ENCODE measurements at regions not wholly inside any gene's neighbourhood (a gene's known extent, or its start where the extent isn't known, plus 50 kb on each side); places are given as distances from the start of the nearest gene placed in this dataset.

- POLR2A ChIA-PET = no interaction called here
- Histone ChIP-seq H3K36me3 (ENCODE audit: control insufficient read depth, insufficient read depth, low read length) (no peaks in the 10 kb centered on the region), H3K4me3 (ENCODE audit: low read depth, low read length) (no peak overlapping the region), H3K27me3 (ENCODE audit: control insufficient read depth, insufficient read depth, low read length) (no peaks in the 10 kb centered on the region)
- CTCF ChIA-PET = interaction anchor here (1.4 kb wide), 1 partner anchor 109 kb away, joined by 3 read pairs; no protein-coding TSS in a partner anchor
- no peak for TF ChIP-seq CTCF (IDR thresholded peaks at IDR 0.05; ENCODE audit: insufficient read depth, low read depth, low read length)
- DNase-seq (ENCODE audit: low read depth) = peak; percentile 35
Observed at GRCh38 chr7:22610951-22611757, 111.2 kb upstream of the STEAP1B start.

- TF ChIP-seq CTCF (IDR thresholded peaks at IDR 0.05; ENCODE audit: insufficient read depth, low read depth, low read length) = no peak
- ChIA-PET CTCF (interaction anchor here (1.4 to 1.7 kb wide), 2 partner anchors 24 to 110 kb away, joined by 3 to 4 read pairs; no protein-coding TSS in a partner anchor), POLR2A (no interaction called here)
- no peak for DNase-seq (ENCODE audit: low read depth)
- Histone ChIP-seq H3K36me3 (ENCODE audit: control insufficient read depth, insufficient read depth, low read length) (no peaks in the 10 kb centered on the region), H3K27me3 (ENCODE audit: control insufficient read depth, insufficient read depth, low read length) (no peaks in the 10 kb centered on the region), H3K4me3 (ENCODE audit: low read depth, low read length) (no peak overlapping the region)
Observed at GRCh38 chr7:22610263-22610662, 110.3 kb upstream of the STEAP1B start.

- H3K36me3 ChIP-seq (ENCODE audit: control insufficient read depth, insufficient read depth, low read length) = no peaks in the 10 kb centered on the region
- TF ChIP-seq CTCF (IDR thresholded peaks at IDR 0.05; ENCODE audit: insufficient read depth, low read depth, low read length) = no peak
- no peaks in the 10 kb centered on the region for H3K27me3 ChIP-seq (ENCODE audit: control insufficient read depth, insufficient read depth, low read length)
- ChIA-PET CTCF (interaction anchor here (1.4 kb wide), 1 partner anchor 21 kb away, joined by 3 read pairs; no protein-coding TSS in a partner anchor), POLR2A (no interaction called here)
- peak; percentile 38 for DNase-seq (ENCODE audit: low read depth)
- no peak overlapping the region for H3K4me3 ChIP-seq (ENCODE audit: low read depth, low read length)
Observed at GRCh38 chr7:22607180-22607579, 107.2 kb upstream of the STEAP1B start.

- Histone ChIP-seq H3K4me3 (ENCODE audit: low read depth, low read length) (no peak overlapping the region), H3K36me3 (ENCODE audit: control insufficient read depth, insufficient read depth, low read length) (no peaks in the 10 kb centered on the region), H3K27me3 (ENCODE audit: control insufficient read depth, insufficient read depth, low read length) (no peaks in the 10 kb centered on the region)
- no peak for TF ChIP-seq CTCF (IDR thresholded peaks at IDR 0.05; ENCODE audit: insufficient read depth, low read depth, low read length)
- no peak for DNase-seq (ENCODE audit: low read depth)
- CTCF ChIA-PET = interaction anchor here (1.1 to 3.3 kb wide), 2 partner anchors 18 to 30 kb away, joined by 3 to 12 read pairs; no protein-coding TSS in a partner anchor
- POLR2A ChIA-PET = no interaction called here
Observed at GRCh38 chr7:22604246-22604645, 104.3 kb upstream of the STEAP1B start.

- no peak for TF ChIP-seq CTCF (IDR thresholded peaks at IDR 0.05; ENCODE audit: insufficient read depth, low read depth, low read length)
- H3K4me3 ChIP-seq (ENCODE audit: low read depth, low read length) = no peak overlapping the region
- H3K27me3 ChIP-seq (ENCODE audit: control insufficient read depth, insufficient read depth, low read length) = no peaks in the 10 kb centered on the region
- DNase-seq (ENCODE audit: low read depth) = no peak
- ChIA-PET POLR2A (no interaction called here), CTCF (interaction anchor here (3.3 kb wide), 1 partner anchor 15 kb away, joined by 12 read pairs; no protein-coding TSS in a partner anchor)
- H3K36me3 ChIP-seq (ENCODE audit: control insufficient read depth, insufficient read depth, low read length) = no peaks in the 10 kb centered on the region
Observed at GRCh38 chr7:22601812-22602565, 102.0 kb upstream of the STEAP1B start.

Measured in BJ (cell line).